ENCODE measurements at regions not wholly inside any gene's neighbourhood (a gene's known extent, or its start where the extent isn't known, plus 50 kb on each side); places are given as distances from the start of the nearest gene placed in this dataset.

DNA sequence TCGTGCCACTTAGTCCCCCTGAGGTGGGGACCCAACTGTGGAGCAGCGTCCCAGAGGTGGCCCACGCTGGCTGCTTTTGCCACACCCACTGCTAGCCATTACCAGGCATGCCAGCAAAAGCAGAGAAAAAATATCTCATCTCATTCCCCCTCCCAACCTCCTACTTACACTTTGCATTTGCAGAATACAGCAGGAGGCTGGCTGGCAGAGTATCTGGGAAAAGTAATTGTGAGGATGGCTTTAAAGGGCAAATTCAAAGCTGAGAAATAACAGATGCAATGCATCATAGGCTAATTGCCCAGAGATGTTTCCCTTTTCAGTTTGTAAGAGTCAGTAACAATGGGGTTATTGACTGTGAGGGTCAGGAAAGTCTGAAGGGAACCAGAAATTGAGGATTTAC, 438.1 kb upstream of the DSEL start:
- Histone ChIP-seq H3K4me3 (no peak overlapping the region), H3K4me1 (no peaks in the 10 kb centered on the region), H3K36me3 (no peaks in the 10 kb centered on the region), H3K9me3 (no peaks in the 10 kb centered on the region), H3K27me3 (no peaks in the 10 kb centered on the region), H3K27ac (no peak overlapping the region)
- no peak for DNase-seq
- TF ChIP-seq, protein P1, sequence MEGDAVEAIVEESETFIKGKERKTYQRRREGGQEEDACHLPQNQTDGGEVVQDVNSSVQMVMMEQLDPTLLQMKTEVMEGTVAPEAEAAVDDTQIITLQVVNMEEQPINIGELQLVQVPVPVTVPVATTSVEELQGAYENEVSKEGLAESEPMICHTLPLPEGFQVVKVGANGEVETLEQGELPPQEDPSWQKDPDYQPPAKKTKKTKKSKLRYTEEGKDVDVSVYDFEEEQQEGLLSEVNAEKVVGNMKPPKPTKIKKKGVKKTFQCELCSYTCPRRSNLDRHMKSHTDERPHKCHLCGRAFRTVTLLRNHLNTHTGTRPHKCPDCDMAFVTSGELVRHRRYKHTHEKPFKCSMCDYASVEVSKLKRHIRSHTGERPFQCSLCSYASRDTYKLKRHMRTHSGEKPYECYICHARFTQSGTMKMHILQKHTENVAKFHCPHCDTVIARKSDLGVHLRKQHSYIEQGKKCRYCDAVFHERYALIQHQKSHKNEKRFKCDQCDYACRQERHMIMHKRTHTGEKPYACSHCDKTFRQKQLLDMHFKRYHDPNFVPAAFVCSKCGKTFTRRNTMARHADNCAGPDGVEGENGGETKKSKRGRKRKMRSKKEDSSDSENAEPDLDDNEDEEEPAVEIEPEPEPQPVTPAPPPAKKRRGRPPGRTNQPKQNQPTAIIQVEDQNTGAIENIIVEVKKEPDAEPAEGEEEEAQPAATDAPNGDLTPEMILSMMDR (IDR thresholded peaks at IDR 0.05), result no peak
- intact Hi-C loops (cut with DNase I; ENCODE audit: low total_unique reads), result no loop called here

GRCh38 chr18:67951137-67951536, 434.6 kb upstream of the DSEL start:
- H3K36me3 ChIP-seq, result no peaks in the 10 kb centered on the region
- DNase-seq, result no peak
- no peak overlapping the region for H3K4me3 ChIP-seq
- H3K9me3 ChIP-seq, result no peaks in the 10 kb centered on the region
- no peaks in the 10 kb centered on the region for H3K27me3 ChIP-seq
- no peaks in the 10 kb centered on the region for H3K4me1 ChIP-seq
- H3K27ac ChIP-seq, result no peak overlapping the region
- intact Hi-C loops (cut with DNase I; ENCODE audit: low total_unique reads), result no loop called here
- TF ChIP-seq, protein P1 (IDR thresholded peaks at IDR 0.05), result no peak

- Histone ChIP-seq H3K27me3 (no peaks in the 10 kb centered on the region), H3K4me3 (no peak overlapping the region), H3K36me3 (no peaks in the 10 kb centered on the region), H3K9me3 (no peaks in the 10 kb centered on the region), H3K27ac (no peak overlapping the region), H3K4me1 (no peaks in the 10 kb centered on the region)
- intact Hi-C loops (cut with DNase I; ENCODE audit: low total_unique reads), result no loop called here
- DNase-seq, result no peak
- TF ChIP-seq, protein P1 (IDR thresholded peaks at IDR 0.05), result no peak
Measured at GRCh38 chr18:67938660-67939059, 422.1 kb upstream of the DSEL start.

DNA sequence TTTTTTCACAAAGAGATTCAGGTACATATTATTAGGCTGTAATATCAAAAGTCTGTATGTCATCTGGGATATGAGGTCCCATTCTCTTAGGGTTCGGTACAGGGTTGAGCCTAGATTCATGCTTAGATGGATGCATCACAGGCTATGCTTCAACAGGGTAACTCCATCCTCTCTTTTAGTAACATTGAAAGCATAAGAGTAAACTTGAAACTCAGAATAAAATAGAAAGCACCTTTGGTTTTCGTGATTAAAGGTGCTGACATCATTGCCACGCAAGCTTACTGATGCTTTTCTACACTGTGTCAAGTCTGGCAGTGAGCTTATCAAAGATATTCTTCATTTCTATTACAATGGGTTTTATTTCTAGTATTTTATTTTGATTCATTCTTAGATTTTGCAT, 419.1 kb upstream of the DSEL start:
- no peaks in the 10 kb centered on the region for H3K36me3 ChIP-seq
- no peaks in the 10 kb centered on the region for H3K9me3 ChIP-seq
- TF ChIP-seq, protein P1 (IDR thresholded peaks at IDR 0.05), result no peak

DNA sequence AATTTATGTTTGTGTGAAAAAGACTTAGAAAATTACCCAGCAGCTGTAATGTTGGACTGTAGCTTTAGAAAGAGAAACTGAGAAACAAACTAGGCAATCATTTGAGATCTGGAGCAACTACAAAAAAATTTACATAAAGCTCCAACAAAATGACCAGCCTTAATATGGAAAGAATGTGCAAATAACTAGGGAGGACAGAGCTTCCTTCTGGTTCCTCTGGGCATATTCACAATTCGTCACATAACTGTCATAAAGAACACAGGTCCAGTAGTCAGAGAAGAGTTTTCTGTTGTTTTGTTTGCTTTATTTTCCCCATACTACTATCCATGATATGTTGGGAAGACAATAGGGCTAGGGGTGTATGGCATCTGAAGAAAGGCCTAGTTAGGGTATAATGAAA, 416.8 kb upstream of the DSEL start:
- TF ChIP-seq, protein P1 (IDR thresholded peaks at IDR 0.05), result no peak
- Histone ChIP-seq H3K4me3 (no peak overlapping the region), H3K36me3 (no peaks in the 10 kb centered on the region), H3K4me1 (no peaks in the 10 kb centered on the region), H3K27me3 (no peaks in the 10 kb centered on the region), H3K27ac (no peak overlapping the region), H3K9me3 (no peaks in the 10 kb centered on the region)
- intact Hi-C loops (cut with DNase I; ENCODE audit: low total_unique reads), result no loop called here
- DNase-seq, result no peak

More for the DNA sequence above, 419.1 kb upstream of the DSEL start:
- no peaks in the 10 kb centered on the region for H3K27me3 ChIP-seq
- intact Hi-C loops (cut with DNase I; ENCODE audit: low total_unique reads), result no loop called here
- DNase-seq, result no peak
- no peak overlapping the region for H3K27ac ChIP-seq
- no peaks in the 10 kb centered on the region for H3K4me1 ChIP-seq
- H3K4me3 ChIP-seq, result no peak overlapping the region

GRCh38 chr18:67932271-67932670, 415.8 kb upstream of the DSEL start:
- no peaks in the 10 kb centered on the region for H3K27me3 ChIP-seq
- no peak overlapping the region for H3K4me3 ChIP-seq
- H3K9me3 ChIP-seq, result no peaks in the 10 kb centered on the region
- H3K27ac ChIP-seq, result no peak overlapping the region
- no peaks in the 10 kb centered on the region for H3K36me3 ChIP-seq
- intact Hi-C loops (cut with DNase I; ENCODE audit: low total_unique reads), result no loop called here
- TF ChIP-seq, protein P1 (IDR thresholded peaks at IDR 0.05), result no peak
- H3K4me1 ChIP-seq, result no peaks in the 10 kb centered on the region
- no peak for DNase-seq
